HepG2 (cell line): ENCODE measurements at regions not wholly inside any gene's neighbourhood (a gene's known extent, or its start where the extent isn't known, plus 50 kb on each side); places are given as distances from the start of the nearest gene placed in this dataset.

Source experiments
- CHD2 ChIP-seq: IDR thresholded peaks from 2 replicates; pipeline ENCODE4 v1.6.1; 2011; ENCODE audit warnings: low read depth, low read length, improper control_type of control experiment
- FOXK2 ChIP-seq: fragments of 450-650 bp; IDR thresholded peaks from 2 replicates; pipeline ENCODE4 v1.6.1; 2016
- ZFP1 ChIP-seq: IDR thresholded peaks from 2 replicates; pipeline ENCODE4 v1.6.1; 2016
- ZFP37 ChIP-seq: sonication (generic); formaldehyde crosslinking; IDR thresholded peaks from 2 replicates; pipeline ENCODE4 v1.4.0; 2020; ENCODE audit warnings: missing genetic modification reagents, borderline replicate concordance
- TF ChIP-seq, protein P1 (sequence below): sonication (generic); formaldehyde crosslinking; IDR thresholded peaks from 2 replicates; pipeline ENCODE4 v1.8.1; 2023; ENCODE audit warnings: mild to moderate bottlenecking, missing genetic modification reagents
- TF ChIP-seq, protein P2 (sequence below): sonication (generic); formaldehyde crosslinking; IDR thresholded peaks from 2 replicates; pipeline ENCODE4 v1.4.0; 2020; ENCODE audit warnings: missing genetic modification reagents

DNA sequence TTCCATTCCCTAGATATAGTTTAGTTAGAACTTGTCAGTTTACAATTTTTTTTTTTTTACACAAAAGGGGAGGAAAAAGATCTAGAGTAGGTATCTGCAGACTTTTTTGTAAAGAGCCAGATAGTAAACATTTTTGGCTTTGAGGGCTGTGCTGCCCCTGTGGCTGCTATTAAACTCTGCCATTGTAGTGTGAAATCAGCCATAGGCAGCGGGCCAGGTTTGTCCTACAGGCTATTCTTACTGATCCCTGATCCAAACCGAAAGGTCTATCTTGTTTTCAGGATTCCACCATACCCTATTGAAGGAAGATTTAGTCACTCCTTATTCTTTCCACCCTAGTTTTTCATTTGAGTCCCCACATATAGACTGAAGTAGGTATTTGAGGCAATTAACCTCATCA, 203.4 kb downstream of the RND3 start:
- TF ChIP-seq ZFP37 (no peak), ZFP1 (CRISPR knock-in tag) (no peak), CHD2 (no peak), FOXK2 (no peak)
- TF ChIP-seq, protein P1, sequence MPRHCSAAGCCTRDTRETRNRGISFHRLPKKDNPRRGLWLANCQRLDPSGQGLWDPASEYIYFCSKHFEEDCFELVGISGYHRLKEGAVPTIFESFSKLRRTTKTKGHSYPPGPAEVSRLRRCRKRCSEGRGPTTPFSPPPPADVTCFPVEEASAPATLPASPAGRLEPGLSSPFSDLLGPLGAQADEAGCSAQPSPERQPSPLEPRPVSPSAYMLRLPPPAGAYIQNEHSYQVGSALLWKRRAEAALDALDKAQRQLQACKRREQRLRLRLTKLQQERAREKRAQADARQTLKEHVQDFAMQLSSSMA, result no peak
- TF ChIP-seq, protein P2, sequence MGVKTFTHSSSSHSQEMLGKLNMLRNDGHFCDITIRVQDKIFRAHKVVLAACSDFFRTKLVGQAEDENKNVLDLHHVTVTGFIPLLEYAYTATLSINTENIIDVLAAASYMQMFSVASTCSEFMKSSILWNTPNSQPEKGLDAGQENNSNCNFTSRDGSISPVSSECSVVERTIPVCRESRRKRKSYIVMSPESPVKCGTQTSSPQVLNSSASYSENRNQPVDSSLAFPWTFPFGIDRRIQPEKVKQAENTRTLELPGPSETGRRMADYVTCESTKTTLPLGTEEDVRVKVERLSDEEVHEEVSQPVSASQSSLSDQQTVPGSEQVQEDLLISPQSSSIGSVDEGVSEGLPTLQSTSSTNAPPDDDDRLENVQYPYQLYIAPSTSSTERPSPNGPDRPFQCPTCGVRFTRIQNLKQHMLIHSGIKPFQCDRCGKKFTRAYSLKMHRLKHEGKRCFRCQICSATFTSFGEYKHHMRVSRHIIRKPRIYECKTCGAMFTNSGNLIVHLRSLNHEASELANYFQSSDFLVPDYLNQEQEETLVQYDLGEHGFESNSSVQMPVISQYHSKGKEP (CRISPR knock-in tag), result no peak
